ENCODE measurements at regions not wholly inside any gene's neighbourhood (a gene's known extent, or its start where the extent isn't known, plus 50 kb on each side); places are given as distances from the start of the nearest gene placed in this dataset.

GRCh38 chr4:18803781-18804180 lies 782.2 kb upstream of the LCORL start:
- H3K4me1 ChIP-seq = no peaks in the 10 kb centered on the region
- DNase-seq (ENCODE audit: low spot score in 2 of 2) = no peak
- intact Hi-C loops (cut with DNase I) = no loop called here
- no peaks in the 10 kb centered on the region for H3K27me3 ChIP-seq
- H3K27ac ChIP-seq = no peak overlapping the region
- no peak overlapping the region for H3K4me3 ChIP-seq
- no peaks in the 10 kb centered on the region for H3K36me3 ChIP-seq
- no peaks in the 10 kb centered on the region for H3K9me3 ChIP-seq
- TF ChIP-seq CTCF (IDR thresholded peaks at IDR 0.05) = no peak

GRCh38 chr4:18798123-18798522 lies 776.6 kb upstream of the LCORL start:
- intact Hi-C loops (cut with DNase I) = no loop called here
- H3K36me3 ChIP-seq = no peaks in the 10 kb centered on the region
- H3K27ac ChIP-seq = no peak overlapping the region
- no peaks in the 10 kb centered on the region for H3K27me3 ChIP-seq
- TF ChIP-seq CTCF (IDR thresholded peaks at IDR 0.05) = no peak
- H3K4me3 ChIP-seq = no peak overlapping the region
- H3K9me3 ChIP-seq = no peaks in the 10 kb centered on the region
- H3K4me1 ChIP-seq = no peaks in the 10 kb centered on the region
- DNase-seq (ENCODE audit: low spot score in 2 of 2) = no peak

- Histone ChIP-seq H3K9me3 (no peaks in the 10 kb centered on the region), H3K27ac (no peak overlapping the region), H3K4me3 (no peak overlapping the region), H3K36me3 (no peaks in the 10 kb centered on the region), H3K27me3 (no peaks in the 10 kb centered on the region), H3K4me1 (no peaks in the 10 kb centered on the region)
- no peak for TF ChIP-seq CTCF (IDR thresholded peaks at IDR 0.05)
- no peak for DNase-seq (ENCODE audit: low spot score in 2 of 2)
- intact Hi-C loops (cut with DNase I) = no loop called here
Observed at GRCh38 chr4:18795794-18796193, 774.2 kb upstream of the LCORL start.

GRCh38 chr4:18777190-18777930 lies 755.8 kb upstream of the LCORL start:
- DNase-seq (ENCODE audit: low spot score in 2 of 2) = no peak
- Histone ChIP-seq H3K36me3 (no peaks in the 10 kb centered on the region), H3K4me3 (no peak overlapping the region), H3K9me3 (no peaks in the 10 kb centered on the region), H3K27me3 (no peaks in the 10 kb centered on the region), H3K27ac (no peak overlapping the region), H3K4me1 (no peaks in the 10 kb centered on the region)
- no peak for TF ChIP-seq CTCF (IDR thresholded peaks at IDR 0.05)
- intact Hi-C loops (cut with DNase I) = no loop called here

- H3K36me3 ChIP-seq = no peaks in the 10 kb centered on the region
- no peaks in the 10 kb centered on the region for H3K27me3 ChIP-seq
- no peak for DNase-seq (ENCODE audit: low spot score in 2 of 2)
- H3K4me3 ChIP-seq = no peak overlapping the region
- no peak for TF ChIP-seq CTCF (IDR thresholded peaks at IDR 0.05)
- H3K27ac ChIP-seq = no peak overlapping the region
- H3K4me1 ChIP-seq = no peaks in the 10 kb centered on the region
- intact Hi-C loops (cut with DNase I) = no loop called here
- H3K9me3 ChIP-seq = no peaks in the 10 kb centered on the region
Observed at GRCh38 chr4:18767921-18768320, 746.4 kb upstream of the LCORL start.

- no peak overlapping the region for H3K4me3 ChIP-seq
- no peaks in the 10 kb centered on the region for H3K4me1 ChIP-seq
- TF ChIP-seq CTCF (IDR thresholded peaks at IDR 0.05) = no peak
- no peaks in the 10 kb centered on the region for H3K9me3 ChIP-seq
- no peak overlapping the region for H3K27ac ChIP-seq
- intact Hi-C loops (cut with DNase I) = no loop called here
- H3K27me3 ChIP-seq = no peaks in the 10 kb centered on the region
- no peaks in the 10 kb centered on the region for H3K36me3 ChIP-seq
- DNase-seq (ENCODE audit: low spot score in 2 of 2) = no peak
Observed at GRCh38 chr4:18756671-18757070, 735.1 kb upstream of the LCORL start.

Measured in ascending aorta (tissue), 2 donors.